Upper lobe of left lung (tissue), 6 donors: ENCODE measurements at regions not wholly inside any gene's neighbourhood (a gene's known extent, or its start where the extent isn't known, plus 50 kb on each side); places are given as distances from the start of the nearest gene placed in this dataset.

Experiments
- ATAC-seq, 2 donors: fragments of 200-7000 bp; cut with Tn5 transposase; one replicate each; pipeline ENCODE4 v1.9.1; 2022; ENCODE audit warnings: mild to moderate bottlenecking in 2 of 2, moderate library complexity in 2 of 2; ENCODE audit not compliant: low FRiP score in 2 of 2
- DNase-seq, 2 donors: peaks; one replicate each; pipeline ENCODE4 v3.0.0-alpha.2; 2019 to 2020
- H3K27ac ChIP-seq, 4 donors: fragments of 200-600 bp; sonication (generic); one replicate each; pipeline ENCODE4 v1.5.1; 2016 to 2019
- H3K27me3 ChIP-seq, 4 donors: fragments of 200-600 bp; sonication (generic); one replicate each; pipeline ENCODE4 v1.5.1; 2017 to 2019
- H3K36me3 ChIP-seq, 4 donors: fragments of 200-600 bp; sonication (generic); one replicate each; pipeline ENCODE4 v1.5.1; 2016 to 2019
- H3K4me1 ChIP-seq, 4 donors: fragments of 200-600 bp; sonication (generic); one replicate each; pipeline ENCODE4 v1.5.1; 2018 to 2019
- H3K4me3 ChIP-seq, 4 donors: fragments of 200-600 bp; sonication (generic); one replicate each; pipeline ENCODE4 v1.5.1; 2017 to 2019; ENCODE audit warnings: mild to moderate bottlenecking in 2 of 4, moderate library complexity in 1 of 4
- H3K9me3 ChIP-seq, 4 donors: fragments of 200-600 bp; sonication (generic); one replicate each; pipeline ENCODE4 v1.5.1; 2018 to 2019
- EP300 ChIP-seq, 4 donors: sonication (generic); formaldehyde crosslinking; IDR thresholded peaks; one replicate each; pipeline ENCODE4 v1.5.1; 2017; ENCODE audit warnings: antibody characterized with exemption in 4 of 4, control low read depth in 2 of 4
- POLR2A ChIP-seq, 4 donors: fragments of 450-650 bp; IDR thresholded peaks; one replicate each; pipeline ENCODE4 v1.5.1; 2016 to 2017; ENCODE audit warnings: antibody characterized with exemption in 4 of 4, mild to moderate bottlenecking in 2 of 4
- POLR2AphosphoS5 ChIP-seq, 2 donors: sonication (generic); formaldehyde crosslinking; IDR thresholded peaks; one replicate each; pipeline ENCODE4 v1.5.1; 2017; ENCODE audit warnings: antibody characterized with exemption in 2 of 2
- WGBS, 2 donors: methylation state at CpG; one replicate each; pipeline ENCODE4 v1.1.5; 2017 to 2018; 5-methylcytosine and 5-hydroxymethylcytosine counted together
- TF ChIP-seq, protein P1 (sequence below), 6 experiments: fragments of 450-650 bp in 4 of 6; fragments of 200-600 bp in 2 of 6; sonication (generic) in 2 of 6; IDR thresholded peaks; one replicate each; pipeline ENCODE4 v1.5.1; 2016 to 2019; ENCODE audit warnings: antibody characterized with exemption in 6 of 6
- donor health status: DM: no; HTN: no; CAD: no; lungs with moderate emphysema.
- donor health status: DM: no; HTN: yes; CAD: no; lungs with severe emphysema.

DNA sequence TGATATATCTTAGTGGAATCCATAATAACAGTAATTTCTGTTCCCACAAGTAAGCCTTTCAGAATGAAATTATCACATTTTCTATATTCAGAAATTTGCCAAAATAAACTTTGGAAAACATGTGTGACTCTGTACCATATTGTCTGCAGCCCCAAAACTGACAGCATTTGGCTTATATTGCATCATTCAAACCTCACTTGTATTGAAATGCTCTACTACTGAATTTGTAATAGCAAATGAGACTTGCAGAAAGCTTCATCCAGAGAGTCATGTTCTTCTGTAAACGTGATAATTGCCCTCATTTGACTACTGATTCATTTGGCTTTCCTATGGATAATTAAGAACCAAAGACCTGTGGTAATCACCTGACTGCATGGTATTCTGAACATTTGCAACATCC is 1249.5 kb upstream of the CDH18 start:
- TF ChIP-seq EP300 (IDR thresholded peaks at IDR 0.05): no peak
- TF ChIP-seq POLR2AphosphoS5 (IDR thresholded peaks at IDR 0.05): no peak
- TF ChIP-seq, protein P1, sequence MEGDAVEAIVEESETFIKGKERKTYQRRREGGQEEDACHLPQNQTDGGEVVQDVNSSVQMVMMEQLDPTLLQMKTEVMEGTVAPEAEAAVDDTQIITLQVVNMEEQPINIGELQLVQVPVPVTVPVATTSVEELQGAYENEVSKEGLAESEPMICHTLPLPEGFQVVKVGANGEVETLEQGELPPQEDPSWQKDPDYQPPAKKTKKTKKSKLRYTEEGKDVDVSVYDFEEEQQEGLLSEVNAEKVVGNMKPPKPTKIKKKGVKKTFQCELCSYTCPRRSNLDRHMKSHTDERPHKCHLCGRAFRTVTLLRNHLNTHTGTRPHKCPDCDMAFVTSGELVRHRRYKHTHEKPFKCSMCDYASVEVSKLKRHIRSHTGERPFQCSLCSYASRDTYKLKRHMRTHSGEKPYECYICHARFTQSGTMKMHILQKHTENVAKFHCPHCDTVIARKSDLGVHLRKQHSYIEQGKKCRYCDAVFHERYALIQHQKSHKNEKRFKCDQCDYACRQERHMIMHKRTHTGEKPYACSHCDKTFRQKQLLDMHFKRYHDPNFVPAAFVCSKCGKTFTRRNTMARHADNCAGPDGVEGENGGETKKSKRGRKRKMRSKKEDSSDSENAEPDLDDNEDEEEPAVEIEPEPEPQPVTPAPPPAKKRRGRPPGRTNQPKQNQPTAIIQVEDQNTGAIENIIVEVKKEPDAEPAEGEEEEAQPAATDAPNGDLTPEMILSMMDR (IDR thresholded peaks at IDR 0.05): no peak
- no peak for TF ChIP-seq POLR2A (IDR thresholded peaks at IDR 0.05)
- WGBS, 2 donors: 42 to 60% methylated on average over 1 of the region's 1 CpG
- no peaks in the 10 kb centered on the region for H3K4me1 ChIP-seq
- DNase-seq (no peak), ATAC-seq (no peak)
- H3K9me3 ChIP-seq: no peaks in the 10 kb centered on the region
- no peak overlapping the region for H3K4me3 ChIP-seq
- no peak overlapping the region for H3K27ac ChIP-seq
- H3K27me3 ChIP-seq: no peaks in the 10 kb centered on the region
- H3K36me3 ChIP-seq: no peaks in the 10 kb centered on the region

DNA sequence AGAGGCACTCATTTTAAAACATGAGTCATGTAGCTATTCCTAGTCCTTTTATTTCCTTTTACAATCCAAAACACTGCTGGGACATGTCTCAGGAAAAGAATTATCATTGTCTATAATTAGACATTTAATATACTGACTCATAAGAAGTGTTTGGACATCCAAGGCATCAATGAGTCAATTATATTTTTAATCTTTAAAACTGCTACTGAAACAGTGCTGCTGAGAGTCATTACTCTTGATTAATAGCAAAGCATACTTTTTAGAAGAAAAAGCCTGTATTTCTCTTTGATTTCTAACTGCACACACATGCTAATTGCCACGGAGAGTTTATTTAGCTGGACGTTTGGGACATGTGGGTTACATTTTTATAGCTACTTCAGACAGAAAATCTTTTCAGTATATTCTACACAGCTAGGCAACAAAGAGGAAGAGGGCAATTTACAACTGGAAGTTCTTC is 1249.0 kb upstream of the CDH18 start:
- WGBS, 2 donors: 34 to 36% methylated on average over 2 of the region's 2 CpGs
- Histone ChIP-seq H3K4me3 (no peak overlapping the region), H3K27me3 (no peaks in the 10 kb centered on the region), H3K36me3 (no peaks in the 10 kb centered on the region), H3K9me3 (no peaks in the 10 kb centered on the region), H3K4me1 (no peaks in the 10 kb centered on the region), H3K27ac (no peak overlapping the region)
- DNase-seq: no peak
- no peak for ATAC-seq
- TF ChIP-seq POLR2A (IDR thresholded peaks at IDR 0.05) (no peak), POLR2AphosphoS5 (IDR thresholded peaks at IDR 0.05) (no peak), EP300 (IDR thresholded peaks at IDR 0.05) (no peak)
- TF ChIP-seq, protein P1 (IDR thresholded peaks at IDR 0.05): no peak

- DNase-seq (no peak), ATAC-seq (no peak)
- Histone ChIP-seq H3K36me3 (no peaks in the 10 kb centered on the region), H3K4me3 (no peak overlapping the region), H3K9me3 (no peaks in the 10 kb centered on the region), H3K4me1 (no peaks in the 10 kb centered on the region), H3K27ac (no peak overlapping the region), H3K27me3 (no peaks in the 10 kb centered on the region)
- TF ChIP-seq POLR2A (IDR thresholded peaks at IDR 0.05): no peak
- TF ChIP-seq POLR2AphosphoS5 (IDR thresholded peaks at IDR 0.05): no peak
- no peak for TF ChIP-seq EP300 (IDR thresholded peaks at IDR 0.05)
- TF ChIP-seq, protein P1 (IDR thresholded peaks at IDR 0.05): no peak
- 74 to 75% methylated on average over 1 of the region's 1 CpG for WGBS, 2 donors
These were observed 1248.1 kb upstream of the CDH18 start for GRCh38 chr5:21236104-21236503.

DNA sequence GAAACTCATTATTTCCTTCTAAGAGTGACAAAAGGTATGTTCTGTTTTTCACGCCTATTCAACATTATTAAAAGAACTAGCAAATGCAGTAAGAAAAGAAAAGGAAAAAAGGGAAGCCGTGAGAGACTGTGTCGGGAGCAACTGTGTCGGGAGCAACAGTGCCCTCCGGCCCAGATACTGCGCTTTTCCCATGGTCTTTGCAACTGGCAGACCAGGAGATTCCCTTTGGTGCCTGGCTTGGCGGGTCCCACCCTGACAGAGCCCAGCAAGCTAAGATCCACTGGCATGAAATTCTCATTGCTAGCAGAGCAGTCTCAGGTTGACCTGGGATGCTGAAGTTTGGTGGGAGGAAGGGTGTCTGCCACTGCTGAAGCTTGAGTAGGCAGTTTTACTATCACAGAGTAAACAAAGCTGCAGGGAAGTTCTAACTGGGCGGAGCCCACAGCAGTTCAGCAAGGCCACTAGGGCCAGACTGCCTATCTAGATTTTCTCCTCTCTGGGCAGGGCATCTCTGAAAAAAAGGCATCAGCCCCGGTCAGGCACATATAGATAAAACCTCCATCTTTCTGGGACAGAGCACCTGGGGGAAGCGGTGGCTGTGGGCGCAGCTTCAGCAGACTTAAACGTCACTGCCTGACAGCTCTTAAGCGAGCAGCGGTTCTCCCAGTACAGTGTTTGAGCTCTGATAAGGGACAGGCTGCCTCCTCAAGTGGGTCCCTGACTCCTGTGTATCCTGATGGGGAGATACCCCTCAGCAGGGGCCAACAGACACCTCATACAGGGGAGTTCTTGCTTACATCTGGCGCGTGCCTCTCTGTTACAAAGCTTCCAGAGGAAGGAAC is 1237.4 kb upstream of the CDH18 start:
- Histone ChIP-seq H3K9me3 (no peaks in the 10 kb centered on the region), H3K4me3 (no peak overlapping the region), H3K27me3 (no peaks in the 10 kb centered on the region), H3K27ac (no peak overlapping the region), H3K4me1 (no peaks in the 10 kb centered on the region), H3K36me3 (no peaks in the 10 kb centered on the region)
- ATAC-seq: no peak
- no peak for TF ChIP-seq POLR2AphosphoS5 (IDR thresholded peaks at IDR 0.05)
- TF ChIP-seq EP300 (IDR thresholded peaks at IDR 0.05): no peak
- no peak for TF ChIP-seq POLR2A (IDR thresholded peaks at IDR 0.05)
- TF ChIP-seq, protein P1 (IDR thresholded peaks at IDR 0.05): no peak
- no peak for DNase-seq
- WGBS, 2 donors: 87 to 88% methylated on average over 16 of the region's 16 CpGs

- DNase-seq: no peak
- no peak for ATAC-seq
- Histone ChIP-seq H3K27ac (no peak overlapping the region), H3K27me3 (no peaks in the 10 kb centered on the region), H3K9me3 (no peaks in the 10 kb centered on the region), H3K36me3 (no peaks in the 10 kb centered on the region), H3K4me3 (no peak overlapping the region), H3K4me1 (no peaks in the 10 kb centered on the region)
- TF ChIP-seq EP300 (IDR thresholded peaks at IDR 0.05) (no peak), POLR2AphosphoS5 (IDR thresholded peaks at IDR 0.05) (no peak), POLR2A (IDR thresholded peaks at IDR 0.05) (no peak)
- TF ChIP-seq, protein P1 (IDR thresholded peaks at IDR 0.05): no peak
- 80 to 81% methylated on average over 1 of the region's 1 CpG for whole genome bisulfite sequencing, 2 donors
These were observed 1233.6 kb upstream of the CDH18 start for GRCh38 chr5:21221616-21222015.
